Tibial nerve (tissue), 4 donors: ENCODE measurements at regions not wholly inside any gene's neighbourhood (a gene's known extent, or its start where the extent isn't known, plus 50 kb on each side); places are given as distances from the start of the nearest gene placed in this dataset.

Experiments
- DNase-seq, 2 donors: peaks; one replicate each; pipeline ENCODE4 v3.0.0-alpha.2; 2019; ENCODE audit warnings: low spot score in 2 of 2
- H3K27ac ChIP-seq, 4 donors: fragments of 200-600 bp; sonication (generic) in 3 of 4; one replicate each; pipeline ENCODE4 v1.5.1; 2017 to 2019; ENCODE audit warnings: mild to moderate bottlenecking in 1 of 4
- H3K27me3 ChIP-seq, 2 donors: fragments of 200-600 bp; sonication (generic) in 1 of 2; one replicate each; pipeline versions ENCODE4 v1.5.1 to v1.6.0; 2017 to 2019
- H3K36me3 ChIP-seq, 3 donors: fragments of 200-600 bp; sonication (generic); one replicate each; pipeline ENCODE4 v1.5.1; 2018 to 2019
- H3K4me1 ChIP-seq, 4 donors: fragments of 200-600 bp; sonication (generic) in 3 of 4; one replicate each; pipeline ENCODE4 v1.5.1; 2017 to 2019
- H3K4me3 ChIP-seq, 4 donors: fragments of 200-600 bp; sonication (generic) in 3 of 4; one replicate each; pipeline ENCODE4 v1.5.1; 2017 to 2019; ENCODE audit warnings: mild to moderate bottlenecking in 1 of 4, moderate library complexity in 1 of 4
- H3K9me3 ChIP-seq, 4 donors: fragments of 200-600 bp; sonication (generic) in 3 of 4; one replicate each; pipeline ENCODE4 v1.5.1; 2017 to 2019
- CTCF ChIP-seq, 5 experiments: fragments of 200-600 bp in 3 of 5; fragments of 450-650 bp in 2 of 5; sonication (generic) in 3 of 5; IDR thresholded peaks; one replicate each; pipeline ENCODE4 v1.5.1; 2016 to 2019; ENCODE audit warnings: antibody characterized with exemption in 5 of 5, mild to moderate bottlenecking in 3 of 5, moderate library complexity in 2 of 5
- EP300 ChIP-seq, 2 donors: sonication (generic); formaldehyde crosslinking; IDR thresholded peaks; one replicate each; pipeline ENCODE4 v1.6.1; 2017; ENCODE audit warnings: antibody characterized with exemption in 2 of 2, mild to moderate bottlenecking in 1 of 2
- POLR2A ChIP-seq, 2 donors: fragments of 450-650 bp; IDR thresholded peaks; one replicate each; pipeline ENCODE4 v1.6.1; 2017; ENCODE audit warnings: antibody characterized with exemption in 2 of 2, mild to moderate bottlenecking in 2 of 2, moderate library complexity in 2 of 2
- WGBS, 2 donors: methylation state at CpG; one replicate each; pipeline ENCODE4 v1.1.5; 2018; 5-methylcytosine and 5-hydroxymethylcytosine counted together

DNA sequence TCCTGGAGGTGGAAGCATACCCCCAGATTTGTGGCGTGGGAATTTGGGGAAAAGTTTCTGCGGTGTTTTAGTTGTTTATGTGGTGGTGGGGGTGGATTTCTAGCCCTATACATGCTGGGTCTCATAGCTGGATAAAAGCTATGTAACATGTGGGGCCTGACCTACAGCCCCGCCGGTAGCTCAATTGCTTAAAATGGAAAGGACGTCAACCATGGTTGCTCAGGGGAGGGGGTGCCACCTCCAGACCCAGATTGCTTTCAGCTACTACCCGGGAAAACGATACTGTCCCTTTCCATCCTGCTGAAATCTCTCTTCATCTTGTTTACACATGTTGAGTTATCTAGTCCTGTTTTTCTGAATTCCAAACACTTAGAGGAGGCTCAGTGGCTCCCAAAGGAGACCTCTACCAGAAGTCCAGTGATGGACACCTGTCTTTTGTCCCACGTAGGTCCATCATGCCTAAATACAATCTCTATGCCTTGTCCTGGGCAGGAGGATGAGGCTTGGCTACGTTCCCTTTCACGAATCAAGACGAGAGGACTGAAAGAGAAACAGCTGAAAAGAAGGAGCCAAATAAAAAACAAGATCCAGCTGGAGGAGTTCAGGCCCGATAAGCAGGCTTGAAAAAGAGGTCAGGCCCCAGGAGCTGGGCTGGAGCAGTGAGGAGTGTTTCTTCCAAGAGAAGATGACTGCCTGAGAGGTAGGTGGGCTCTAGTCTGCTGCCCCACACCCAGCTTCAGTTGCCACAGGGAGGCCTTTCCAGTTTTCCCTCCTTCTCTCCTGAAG, 72.1 kb upstream of the TPRG1 start:
- Histone ChIP-seq H3K4me3 (peak overlapping the region in 1 of 4 donors; percentile 10), H3K4me1 (peaks cover 0 to 29% (median 0%) of the 10 kb centered on the region in 4 donors), H3K27me3 (no peaks in the 10 kb centered on the region), H3K9me3 (no peaks in the 10 kb centered on the region), H3K27ac (peak overlapping the region; percentile 47 to 86 (median 72)), H3K36me3 (no peaks in the 10 kb centered on the region)
- TF ChIP-seq EP300 (IDR thresholded peaks at IDR 0.05) = no peak
- TF ChIP-seq CTCF (IDR thresholded peaks at IDR 0.05) = no peak
- TF ChIP-seq POLR2A (IDR thresholded peaks at IDR 0.05) = no peak
- 59 to 76% methylated on average over 12 of the region's 12 CpGs for WGBS, 2 donors
- peak; percentile 20 to 59 for DNase-seq

DNA sequence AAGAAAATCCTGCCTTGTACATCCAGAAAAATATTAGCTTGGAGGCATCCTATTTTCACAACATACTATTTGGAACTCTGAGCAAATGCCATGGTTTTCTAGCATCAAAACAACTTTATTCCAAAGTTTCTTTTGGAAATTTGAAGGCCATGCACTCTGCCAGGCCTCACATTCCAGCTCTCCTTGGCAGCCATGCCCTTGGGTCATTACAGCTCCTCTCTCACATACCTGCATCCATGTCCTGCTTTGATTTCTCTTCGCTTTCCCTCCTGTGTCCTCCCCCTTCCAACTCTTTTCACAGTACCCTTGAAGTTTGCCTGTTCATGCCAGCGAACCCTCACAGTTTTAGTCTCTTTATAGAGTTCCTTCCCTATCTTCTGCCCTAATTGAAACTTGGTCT, 70.9 kb upstream of the TPRG1 start:
- H3K4me3 ChIP-seq = no peak overlapping the region
- H3K4me1 ChIP-seq = peaks cover 0 to 29% (median 0%) of the 10 kb centered on the region in 4 donors
- H3K27me3 ChIP-seq = no peaks in the 10 kb centered on the region
- no peak for TF ChIP-seq POLR2A (IDR thresholded peaks at IDR 0.05)
- TF ChIP-seq EP300 (IDR thresholded peaks at IDR 0.05) = no peak
- no peak for TF ChIP-seq CTCF (IDR thresholded peaks at IDR 0.05)
- peak overlapping the region in 3 of 4 donors; percentile 47 to 86 (median 83) for H3K27ac ChIP-seq
- WGBS, 2 donors = 97 to 98% methylated on average over 2 of the region's 2 CpGs
- H3K36me3 ChIP-seq = no peaks in the 10 kb centered on the region
- no peaks in the 10 kb centered on the region for H3K9me3 ChIP-seq
- DNase-seq = no peak

GRCh38 chr3:189101594-189101993, 70.2 kb upstream of the TPRG1 start:
- Histone ChIP-seq H3K4me3 (no peak overlapping the region), H3K4me1 (peaks cover 0 to 29% (median 0%) of the 10 kb centered on the region in 4 donors), H3K36me3 (no peaks in the 10 kb centered on the region), H3K9me3 (no peaks in the 10 kb centered on the region), H3K27ac (no peak overlapping the region), H3K27me3 (no peaks in the 10 kb centered on the region)
- TF ChIP-seq POLR2A (IDR thresholded peaks at IDR 0.05) (no peak), CTCF (IDR thresholded peaks at IDR 0.05) (no peak), EP300 (IDR thresholded peaks at IDR 0.05) (no peak)
- 96% methylated on average over 2 of the region's 2 CpGs for WGBS, 2 donors
- DNase-seq = no peak

- TF ChIP-seq EP300 (IDR thresholded peaks at IDR 0.05) (no peak), CTCF (IDR thresholded peaks at IDR 0.05) (no peak), POLR2A (IDR thresholded peaks at IDR 0.05) (no peak)
- no peaks in the 10 kb centered on the region for H3K27me3 ChIP-seq
- no peaks in the 10 kb centered on the region for H3K36me3 ChIP-seq
- WGBS, 2 donors = 59 to 64% methylated on average over 1 of the region's 1 CpG
- no peak overlapping the region for H3K4me3 ChIP-seq
- no peaks in the 10 kb centered on the region for H3K9me3 ChIP-seq
- no peak for DNase-seq
- H3K27ac ChIP-seq = no peak overlapping the region
- peaks cover 0 to 22% (median 0%) of the 10 kb centered on the region in 4 donors for H3K4me1 ChIP-seq
Observed at GRCh38 chr3:189103208-189103607, 68.6 kb upstream of the TPRG1 start.

DNA sequence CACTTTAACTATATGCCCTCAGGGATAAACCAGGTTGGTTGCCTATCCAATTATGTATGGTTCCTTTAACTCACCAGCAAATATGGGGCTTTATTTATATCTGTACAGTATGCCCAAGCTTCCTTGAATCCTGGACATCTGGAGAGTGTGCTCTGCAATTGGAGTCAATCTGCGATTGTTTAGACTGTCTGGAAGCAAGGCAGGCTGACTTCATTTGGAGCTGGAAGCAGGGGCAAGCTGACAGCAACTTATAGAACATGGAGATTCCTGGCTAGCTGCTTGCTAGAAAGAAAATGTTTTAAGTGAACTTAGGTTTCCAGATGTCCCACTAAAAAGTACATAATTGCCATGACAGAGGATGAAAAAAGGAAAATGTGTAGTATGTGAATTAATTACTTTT, 63.7 kb upstream of the TPRG1 start:
- DNase-seq = no peak
- Histone ChIP-seq H3K4me3 (no peak overlapping the region), H3K36me3 (no peaks in the 10 kb centered on the region), H3K27ac (no peak overlapping the region), H3K9me3 (peaks cover 0 to 24% (median 0%) of the 10 kb centered on the region in 4 donors), H3K27me3 (no peaks in the 10 kb centered on the region), H3K4me1 (no peaks in the 10 kb centered on the region)
- WGBS, 2 donors = 47 to 56% methylated on average over 1 of the region's 1 CpG
- no peak for TF ChIP-seq POLR2A (IDR thresholded peaks at IDR 0.05)
